ENCODE measurements at regions not wholly inside any gene's neighbourhood (a gene's known extent, or its start where the extent isn't known, plus 50 kb on each side); places are given as distances from the start of the nearest gene placed in this dataset.

GRCh38 chr7:21023841-21024484 lies 237.3 kb upstream of the SP8 start:
- no peak overlapping the region for H3K4me3 ChIP-seq (replicated peaks in 1 of 2; ENCODE audit: low read depth in 1 of 2, low read length in 2 of 2)
- H3K36me3 ChIP-seq (ENCODE audit: control insufficient read depth in 1 of 2, insufficient read depth in 2 of 2, low read length in 2 of 2), result no peaks in the 10 kb centered on the region
- no peaks in the 10 kb centered on the region for H3K79me2 ChIP-seq (ENCODE audit: insufficient read depth, low read length)
- H3K9me2 ChIP-seq (ENCODE audit: insufficient read depth), result no peaks in the 10 kb centered on the region
- no peak overlapping the region for H2AFZ ChIP-seq (ENCODE audit: low read depth, low read length, poor library complexity, severe bottlenecking)
- H3K27me3 ChIP-seq (ENCODE audit: insufficient read depth, low read length), result no peaks in the 10 kb centered on the region
- no peak for DNase-seq (ENCODE audit: low read depth, low spot score)
- no peaks in the 10 kb centered on the region for H4K20me1 ChIP-seq (ENCODE audit: insufficient read depth)
- no peak overlapping the region for H3K9ac ChIP-seq (ENCODE audit: low read length)
- no TSS peak for BruUV-seq (replicated peaks)
- no peak overlapping the region for H3K4me2 ChIP-seq (ENCODE audit: low read length)
- TF ChIP-seq ZFX (IDR thresholded peaks at IDR 0.05) (no peak), FOSL1 (IDR thresholded peaks at IDR 0.05; ENCODE audit: low read depth) (no peak), POLR2AphosphoS5 (IDR thresholded peaks at IDR 0.05; ENCODE audit: low read depth, low read length) (no peak), ELF1 (IDR thresholded peaks at IDR 0.05; ENCODE audit: borderline replicate concordance, low read depth) (no peak), ZBTB33 (IDR thresholded peaks at IDR 0.05; ENCODE audit: extremely low read depth, insufficient replicate concordance, low read length) (no peak), EZH2 (IDR thresholded peaks at IDR 0.05) (no peak), EZH2phosphoT487 (IDR thresholded peaks at IDR 0.05; ENCODE audit: borderline replicate concordance) (no peak), SIN3A (IDR thresholded peaks at IDR 0.05; ENCODE audit: low read depth) (no peak), REST (IDR thresholded peaks at IDR 0.05; ENCODE audit: low read depth) (no peak), YY1 (IDR thresholded peaks at IDR 0.05; ENCODE audit: extremely low read depth, insufficient replicate concordance, low read depth, low read length) (no peak), ZNF274 (IDR thresholded peaks at IDR 0.05; ENCODE audit: low read depth, low read length) (no peak), EGR1 (IDR thresholded peaks at IDR 0.05; ENCODE audit: low read depth) (no peak), CBX3 (IDR thresholded peaks at IDR 0.05; ENCODE audit: low read depth) (no peak), CTCF (IDR thresholded peaks at IDR 0.05 in 2 of 3, conservative IDR thresholded peaks at IDR 0.05 in 1 of 3; ENCODE audit: borderline replicate concordance in 1 of 3, insufficient read depth in 1 of 3, low read depth in 2 of 3, low read length in 2 of 3) (no peak), RAD21 (IDR thresholded peaks at IDR 0.05; ENCODE audit: low read depth) (no peak), CEBPB (IDR thresholded peaks at IDR 0.05; ENCODE audit: low read depth) (no peak), POLR2A (IDR thresholded peaks at IDR 0.05; ENCODE audit: borderline replicate concordance, extremely low read depth, insufficient read depth, insufficient read length) (no peak), JUND (IDR thresholded peaks at IDR 0.05) (no peak)
- TF ChIP-seq, protein P1, sequence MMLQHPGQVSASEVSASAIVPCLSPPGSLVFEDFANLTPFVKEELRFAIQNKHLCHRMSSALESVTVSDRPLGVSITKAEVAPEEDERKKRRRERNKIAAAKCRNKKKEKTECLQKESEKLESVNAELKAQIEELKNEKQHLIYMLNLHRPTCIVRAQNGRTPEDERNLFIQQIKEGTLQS (IDR thresholded peaks at IDR 0.05), result no peak
- TF ChIP-seq, protein P2, sequence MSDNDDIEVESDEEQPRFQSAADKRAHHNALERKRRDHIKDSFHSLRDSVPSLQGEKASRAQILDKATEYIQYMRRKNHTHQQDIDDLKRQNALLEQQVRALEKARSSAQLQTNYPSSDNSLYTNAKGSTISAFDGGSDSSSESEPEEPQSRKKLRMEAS (IDR thresholded peaks at IDR 0.05), result no peak
- intact Hi-C loops (cut with micrococcal nuclease), result no loop called here
- ChIA-PET POLR2A (no interaction called here), CTCF (no interaction called here), RAD21 (ENCODE audit: low non-redundant PET in 1 of 2, low total read pairs in 2 of 2, uncharacterized antibody in 2 of 2, unreplicated experiment in 2 of 2) (interaction anchor here in 1 of 2 experiments (1.0 kb wide), 1 partner anchor 230 kb away, joined by 3 read pairs; no protein-coding TSS in a partner anchor)
- H3K27ac ChIP-seq (ENCODE audit: low read depth, low read length), result no peak overlapping the region
- H3K4me1 ChIP-seq (ENCODE audit: control insufficient read depth in 1 of 2, insufficient read depth in 2 of 2, low read length in 2 of 2), result no peaks in the 10 kb centered on the region
- H3K9me3 ChIP-seq (ENCODE audit: control insufficient read depth in 1 of 2, insufficient read depth in 1 of 2, low read depth in 1 of 2, low read length in 2 of 2), result no peaks in the 10 kb centered on the region
- ATAC-seq, result peak; percentile 25; the same call in 1 of the 2 replicates

Measured in HCT116 (cell line).